ENCODE measurements at regions not wholly inside any gene's neighbourhood (a gene's known extent, or its start where the extent isn't known, plus 50 kb on each side); places are given as distances from the start of the nearest gene placed in this dataset.

DNA sequence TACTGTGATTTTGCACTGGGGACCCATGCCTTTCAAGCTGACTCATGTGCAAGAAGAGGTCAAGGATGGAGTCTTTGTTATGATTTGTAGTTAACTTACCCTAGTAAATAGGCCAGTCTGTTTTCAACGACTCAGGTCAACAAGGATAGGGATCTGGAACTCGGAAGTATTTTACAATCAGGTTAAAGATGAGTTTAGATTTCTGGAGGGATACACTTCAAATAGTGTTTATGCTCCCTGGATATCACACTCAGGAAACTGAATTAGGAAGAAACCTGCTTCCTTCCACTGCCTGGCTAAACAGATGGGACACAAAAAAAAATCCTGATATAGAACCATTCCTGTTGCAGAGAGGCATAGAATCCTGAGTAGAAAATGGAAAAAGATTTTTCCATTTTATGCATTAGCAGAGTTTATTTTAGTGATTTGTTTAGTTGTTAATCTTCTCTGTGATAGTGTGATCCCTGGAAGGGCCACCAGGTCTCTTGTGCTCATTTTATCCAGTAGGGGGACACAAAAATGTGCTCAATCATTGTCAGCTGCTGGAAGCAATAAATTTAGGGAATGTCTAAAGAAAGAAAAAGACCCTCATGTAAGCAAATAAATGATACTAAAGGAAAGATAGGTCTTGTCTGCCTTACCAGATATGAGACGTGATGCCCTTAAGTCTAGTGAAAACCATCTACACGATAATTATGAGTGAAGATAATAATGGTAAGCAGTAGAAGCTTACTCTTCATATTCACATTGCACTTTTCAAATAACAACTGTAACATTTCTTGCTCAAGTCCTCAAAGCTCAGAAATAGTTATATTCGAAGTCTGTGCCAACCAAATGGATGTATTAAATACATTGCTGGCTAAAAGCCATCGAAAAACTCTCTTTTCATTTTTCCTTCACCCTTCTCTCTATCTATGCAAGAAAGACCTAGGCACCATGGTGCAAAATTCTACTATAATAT lies 452.1 kb upstream of the KCNMB2 start:
- no peak for TF ChIP-seq POLR2A (IDR thresholded peaks at IDR 0.05; ENCODE audit: low read depth, low read length)
- TF ChIP-seq POLR2AphosphoS5 (IDR thresholded peaks at IDR 0.05; ENCODE audit: low read depth, low read length), result no peak
- TF ChIP-seq TAF1 (IDR thresholded peaks at IDR 0.05; ENCODE audit: low read depth, low read length), result no peak
- no peak for TF ChIP-seq SPI1 (IDR thresholded peaks at IDR 0.05; ENCODE audit: low read depth, low read length)
- no peak for TF ChIP-seq PAX5 (IDR thresholded peaks at IDR 0.05; ENCODE audit: insufficient read depth, low read length, severe bottlenecking)
- no peak for TF ChIP-seq POU2F2 (IDR thresholded peaks at IDR 0.05; ENCODE audit: low read depth, low read length)

Measured in GM12891 (cell line).